ENCODE measurements at regions not wholly inside any gene's neighbourhood (a gene's known extent, or its start where the extent isn't known, plus 50 kb on each side); places are given as distances from the start of the nearest gene placed in this dataset.

GRCh38 chr10:58965855-58966254 lies 210.6 kb upstream of the PHYHIPL start:
- TF ChIP-seq EP300 (IDR thresholded peaks at IDR 0.05): no peak
- TF ChIP-seq POLR2A (IDR thresholded peaks at IDR 0.05): no peak
- TF ChIP-seq, protein P1, sequence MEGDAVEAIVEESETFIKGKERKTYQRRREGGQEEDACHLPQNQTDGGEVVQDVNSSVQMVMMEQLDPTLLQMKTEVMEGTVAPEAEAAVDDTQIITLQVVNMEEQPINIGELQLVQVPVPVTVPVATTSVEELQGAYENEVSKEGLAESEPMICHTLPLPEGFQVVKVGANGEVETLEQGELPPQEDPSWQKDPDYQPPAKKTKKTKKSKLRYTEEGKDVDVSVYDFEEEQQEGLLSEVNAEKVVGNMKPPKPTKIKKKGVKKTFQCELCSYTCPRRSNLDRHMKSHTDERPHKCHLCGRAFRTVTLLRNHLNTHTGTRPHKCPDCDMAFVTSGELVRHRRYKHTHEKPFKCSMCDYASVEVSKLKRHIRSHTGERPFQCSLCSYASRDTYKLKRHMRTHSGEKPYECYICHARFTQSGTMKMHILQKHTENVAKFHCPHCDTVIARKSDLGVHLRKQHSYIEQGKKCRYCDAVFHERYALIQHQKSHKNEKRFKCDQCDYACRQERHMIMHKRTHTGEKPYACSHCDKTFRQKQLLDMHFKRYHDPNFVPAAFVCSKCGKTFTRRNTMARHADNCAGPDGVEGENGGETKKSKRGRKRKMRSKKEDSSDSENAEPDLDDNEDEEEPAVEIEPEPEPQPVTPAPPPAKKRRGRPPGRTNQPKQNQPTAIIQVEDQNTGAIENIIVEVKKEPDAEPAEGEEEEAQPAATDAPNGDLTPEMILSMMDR (IDR thresholded peaks at IDR 0.05): no peak
- TF ChIP-seq POLR2AphosphoS5 (IDR thresholded peaks at IDR 0.05): no peak
- no peaks in the 10 kb centered on the region for H3K4me1 ChIP-seq
- WGBS, 2 donors: 88 to 95% methylated on average over 1 of the region's 1 CpG
- H3K27me3 ChIP-seq: no peaks in the 10 kb centered on the region
- intact Hi-C loops (cut with DNase I): no loop called here
- no peak overlapping the region for H3K4me3 ChIP-seq
- DNase-seq: no peak
- H3K27ac ChIP-seq: no peak overlapping the region
- no peaks in the 10 kb centered on the region for H3K36me3 ChIP-seq
- H3K9me3 ChIP-seq: no peaks in the 10 kb centered on the region

DNA sequence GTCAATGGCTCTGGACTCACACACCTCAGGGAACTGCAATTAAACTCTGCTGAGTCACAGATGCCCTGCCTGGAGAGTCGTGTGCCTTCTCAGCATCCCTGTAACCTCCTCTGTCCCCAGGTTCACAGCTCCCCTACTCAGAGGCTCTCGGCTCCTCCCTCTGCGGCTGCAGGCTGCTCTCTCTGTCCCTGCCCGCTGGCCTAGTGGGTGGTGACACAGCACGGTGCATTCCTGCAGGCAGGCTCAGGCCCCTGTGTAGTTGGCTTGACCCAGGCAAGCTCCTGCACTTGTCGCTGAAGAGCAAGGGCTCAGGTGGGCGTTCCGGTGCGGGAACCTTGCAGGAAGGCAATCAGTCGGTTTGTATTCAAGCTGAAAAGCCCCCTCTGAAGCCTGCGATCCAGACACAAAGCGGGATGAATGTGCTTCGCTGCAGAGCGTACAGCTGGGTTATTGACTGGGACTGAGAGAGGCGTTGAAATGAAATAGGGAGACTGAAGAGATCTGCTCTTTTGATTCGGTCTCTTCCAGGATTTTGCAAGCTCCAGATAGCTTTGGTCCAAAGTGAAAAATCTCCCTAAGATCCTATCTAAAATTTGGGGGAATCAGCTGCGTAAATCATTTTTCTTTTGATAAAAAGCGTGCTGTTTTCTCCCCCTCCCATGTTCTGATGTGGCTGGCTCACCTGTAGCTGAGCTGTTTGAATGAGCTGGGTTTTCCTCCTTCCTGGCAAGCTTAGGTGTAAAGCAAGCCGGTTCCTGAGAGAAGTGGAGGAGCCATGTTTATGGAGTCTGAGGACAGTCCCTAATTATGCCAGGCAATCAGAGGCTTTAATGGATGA lies 208.7 kb upstream of the PHYHIPL start:
- Histone ChIP-seq H3K36me3 (no peaks in the 10 kb centered on the region), H3K27me3 (no peaks in the 10 kb centered on the region), H3K4me1 (no peaks in the 10 kb centered on the region), H3K9me3 (no peaks in the 10 kb centered on the region), H3K27ac (no peak overlapping the region), H3K4me3 (no peak overlapping the region)
- intact Hi-C loops (cut with DNase I): no loop called here
- TF ChIP-seq, protein P1 (IDR thresholded peaks at IDR 0.05): no peak
- TF ChIP-seq POLR2A (IDR thresholded peaks at IDR 0.05) (no peak), POLR2AphosphoS5 (IDR thresholded peaks at IDR 0.05) (no peak), EP300 (IDR thresholded peaks at IDR 0.05) (no peak)
- 38 to 67% methylated on average over 19 of the region's 19 CpGs for WGBS, 2 donors
- DNase-seq: no peak

DNA sequence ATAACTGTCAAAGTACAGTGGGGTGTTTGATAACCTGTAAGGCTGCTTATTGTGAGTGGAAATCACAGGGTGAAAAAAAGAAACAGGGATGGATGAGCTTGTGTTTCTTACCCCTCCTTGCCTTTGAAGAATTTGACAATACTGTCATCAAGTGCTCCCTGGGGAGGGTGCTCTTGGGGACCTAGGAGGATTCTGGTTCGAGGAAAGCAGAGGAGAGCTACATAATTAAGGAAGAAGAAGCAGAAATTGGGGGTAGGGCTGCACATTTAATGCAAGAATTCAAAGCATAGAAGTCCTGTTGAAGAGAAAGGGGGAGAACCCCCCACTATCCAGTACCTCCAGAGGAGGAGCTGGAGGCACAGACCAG lies 208.1 kb upstream of the PHYHIPL start:
- Histone ChIP-seq H3K4me1 (no peaks in the 10 kb centered on the region), H3K4me3 (no peak overlapping the region), H3K27ac (no peak overlapping the region), H3K36me3 (no peaks in the 10 kb centered on the region), H3K27me3 (no peaks in the 10 kb centered on the region), H3K9me3 (no peaks in the 10 kb centered on the region)
- intact Hi-C loops (cut with DNase I): no loop called here
- no peak for DNase-seq
- 45 to 69% methylated on average over 1 of the region's 1 CpG for WGBS, 2 donors
- TF ChIP-seq EP300 (IDR thresholded peaks at IDR 0.05) (no peak), POLR2A (IDR thresholded peaks at IDR 0.05) (no peak)
- TF ChIP-seq, protein P1 (IDR thresholded peaks at IDR 0.05): no peak

GRCh38 chr10:58969576-58969975 lies 206.9 kb upstream of the PHYHIPL start:
- no peak for DNase-seq
- no peak for TF ChIP-seq POLR2AphosphoS5 (IDR thresholded peaks at IDR 0.05)
- TF ChIP-seq, protein P1 (IDR thresholded peaks at IDR 0.05): no peak
- no peak for TF ChIP-seq EP300 (IDR thresholded peaks at IDR 0.05)
- TF ChIP-seq POLR2A (IDR thresholded peaks at IDR 0.05): no peak
- H3K4me3 ChIP-seq: no peak overlapping the region
- H3K4me1 ChIP-seq: no peaks in the 10 kb centered on the region
- intact Hi-C loops (cut with DNase I): no loop called here
- no peaks in the 10 kb centered on the region for H3K9me3 ChIP-seq
- no peak overlapping the region for H3K27ac ChIP-seq
- H3K36me3 ChIP-seq: no peaks in the 10 kb centered on the region
- WGBS, 2 donors: 76 to 81% methylated on average over 1 of the region's 1 CpG
- no peaks in the 10 kb centered on the region for H3K27me3 ChIP-seq

Measured in sigmoid colon (tissue), 6 donors.